ENCODE measurements at regions not wholly inside any gene's neighbourhood (a gene's known extent, or its start where the extent isn't known, plus 50 kb on each side); places are given as distances from the start of the nearest gene placed in this dataset.
"Not testable (repeated sequence)": the region's sequence is repeated elsewhere in the genome, so short reads cannot be mapped to it uniquely, and the experiment has no call there.

- DNase-seq = peak; percentile 54
These were observed 309.2 kb upstream of the SPTLC3 start for GRCh38 chr20:12699374-12700228.

DNA sequence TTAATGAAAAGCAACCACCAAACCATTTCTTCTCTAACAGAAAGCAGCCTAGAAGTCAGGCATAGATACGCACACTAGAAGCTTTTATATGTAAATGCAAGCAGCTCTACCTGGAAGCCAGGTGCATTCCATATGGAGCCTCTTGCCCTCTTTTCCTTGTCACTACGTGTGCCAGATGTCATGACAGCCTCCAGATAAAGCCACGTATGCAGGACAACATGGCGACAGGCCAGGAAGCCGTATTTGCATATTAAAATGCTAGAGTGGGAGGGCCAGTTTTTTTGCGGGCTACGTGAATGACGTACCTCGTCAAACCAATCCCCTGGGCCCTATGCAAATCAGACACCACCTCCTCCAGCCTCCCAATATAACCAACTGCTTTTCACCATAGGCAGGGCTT, 308.1 kb upstream of the SPTLC3 start:
- DNase-seq = no peak

GRCh38 chr20:12702312-12702711, 306.5 kb upstream of the SPTLC3 start:
- DNase-seq = no peak

DNA sequence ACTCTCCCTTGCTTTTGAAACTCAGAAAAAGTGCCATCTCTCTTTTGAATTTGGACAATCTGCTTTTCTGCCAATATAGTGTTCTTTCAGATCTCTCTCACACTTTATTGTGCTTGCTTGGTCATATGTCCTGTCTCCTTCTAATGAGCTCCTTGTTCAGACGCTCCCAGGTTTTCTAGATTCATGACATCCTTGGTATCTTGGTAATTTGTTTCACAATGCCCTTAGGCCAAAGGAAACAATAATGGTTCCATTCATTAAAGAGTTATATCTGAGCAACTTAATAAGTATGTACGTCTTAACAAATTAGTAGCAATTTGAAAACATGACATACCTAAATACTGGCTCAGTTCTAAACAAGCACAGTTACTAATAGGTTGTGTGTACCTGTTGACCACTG, 293.4 kb upstream of the SPTLC3 start:
- no peak for DNase-seq

GRCh38 chr20:12715991-12716680, 292.6 kb upstream of the SPTLC3 start:
- DNase-seq = no peak

DNA sequence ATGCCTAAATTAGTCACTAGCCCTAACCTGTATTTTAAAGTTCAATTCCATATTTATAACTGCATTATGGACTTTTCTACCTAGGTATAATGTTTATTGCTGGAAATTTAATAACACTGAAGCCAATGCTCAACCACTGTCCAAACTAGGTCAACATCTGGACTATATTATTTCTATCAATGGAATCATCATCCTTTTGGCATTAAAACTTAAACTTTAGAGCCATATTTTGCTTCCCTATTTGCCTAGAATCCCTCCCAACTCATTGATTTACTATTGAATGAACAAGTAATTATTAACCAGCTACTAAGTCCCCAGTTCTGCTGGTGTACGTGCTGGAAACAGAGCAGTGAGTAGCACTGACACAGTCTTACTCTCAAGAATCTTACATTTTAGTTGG, 291.7 kb upstream of the SPTLC3 start:
- no peak for DNase-seq

GRCh38 chr20:12718619-12719018, 290.2 kb upstream of the SPTLC3 start:
- no peak for DNase-seq

DNA sequence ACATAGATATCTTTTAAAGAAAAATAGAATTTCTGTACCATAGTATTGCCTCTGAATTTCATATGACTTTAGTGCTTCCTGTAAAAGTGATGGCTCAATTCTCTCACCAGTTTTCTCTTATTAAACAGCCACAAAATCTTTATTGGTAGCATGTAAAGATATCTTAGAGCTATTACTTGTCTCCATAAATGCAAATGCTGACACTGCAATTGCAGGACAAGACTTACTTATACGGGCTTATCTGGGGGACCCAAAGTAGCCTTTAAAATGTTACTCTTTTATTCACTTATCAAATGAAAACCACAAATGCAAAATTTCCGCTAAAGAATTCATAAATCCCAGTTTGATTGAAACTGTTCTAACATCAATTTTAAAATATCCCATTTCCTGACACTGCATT, 287.1 kb upstream of the SPTLC3 start:
- no peak for DNase-seq

- no peak for DNase-seq
These were observed 286.7 kb upstream of the SPTLC3 start for GRCh38 chr20:12722091-12722490.

- DNase-seq = no peak
These were observed 285.0 kb upstream of the SPTLC3 start for GRCh38 chr20:12723811-12724210.

DNA sequence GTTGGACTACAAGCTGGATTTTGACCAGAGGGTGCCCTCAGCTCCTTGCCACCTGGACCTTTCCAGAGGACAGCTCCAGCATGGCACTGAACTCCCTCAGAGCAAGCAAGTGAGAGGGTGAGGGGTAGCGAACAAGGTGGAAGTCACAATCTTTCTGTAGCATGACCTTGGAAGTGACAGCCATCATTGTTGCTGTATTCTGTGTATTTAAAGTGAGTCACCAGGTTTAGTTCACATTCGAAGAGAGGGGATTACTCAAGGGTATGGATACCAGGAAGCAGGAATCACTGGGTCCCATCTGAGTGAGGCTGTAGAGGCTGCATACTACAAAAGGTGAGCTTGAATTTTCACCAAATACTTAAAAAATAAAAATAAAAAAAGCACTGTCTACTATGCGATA, 280.0 kb upstream of the SPTLC3 start:
- DNase-seq = no peak

GRCh38 chr20:12729326-12729725, 279.4 kb upstream of the SPTLC3 start:
- DNase-seq = no peak

GRCh38 chr20:12733811-12734210, 275.0 kb upstream of the SPTLC3 start:
- DNase-seq = no peak

DNA sequence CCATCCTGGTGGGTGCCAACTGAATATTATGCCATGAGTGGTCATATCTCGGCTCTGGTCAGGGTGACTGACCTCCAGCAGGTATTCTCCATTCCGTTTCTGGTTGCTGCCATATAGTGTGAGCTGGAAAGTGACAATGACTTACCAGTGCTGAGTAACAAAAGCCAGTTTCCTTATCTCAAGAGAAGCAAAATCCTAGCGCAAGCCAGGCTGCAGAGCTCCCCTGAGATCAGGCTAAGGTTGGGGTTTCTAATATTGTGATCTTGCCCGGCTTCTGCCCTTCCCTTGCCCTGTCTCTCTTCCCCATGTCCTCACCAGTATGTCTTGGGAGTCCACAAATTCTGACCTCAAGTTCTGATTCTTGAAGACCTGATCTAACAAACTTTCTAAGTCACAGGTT, 271.3 kb upstream of the SPTLC3 start:
- no peak for DNase-seq

DNA sequence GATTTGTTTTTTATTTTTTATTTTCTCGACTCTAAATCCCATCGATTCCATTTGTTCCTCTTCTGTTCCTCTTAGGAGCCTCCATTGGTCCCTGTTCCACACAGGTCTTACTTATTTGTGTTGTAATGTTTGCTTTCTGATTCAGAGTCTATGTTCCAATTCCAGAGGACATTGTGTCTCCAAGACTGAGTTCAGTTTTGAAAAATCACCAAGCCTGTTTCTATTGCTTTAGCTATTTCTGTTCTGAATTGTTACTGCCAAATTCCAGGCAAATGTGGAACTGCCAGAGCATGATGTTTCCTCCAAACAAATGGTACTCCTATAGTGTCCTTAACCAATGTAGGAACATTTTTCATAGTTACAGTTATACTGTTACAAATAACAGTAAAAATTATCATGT, 270.9 kb upstream of the SPTLC3 start:
- no peak for DNase-seq

DNA sequence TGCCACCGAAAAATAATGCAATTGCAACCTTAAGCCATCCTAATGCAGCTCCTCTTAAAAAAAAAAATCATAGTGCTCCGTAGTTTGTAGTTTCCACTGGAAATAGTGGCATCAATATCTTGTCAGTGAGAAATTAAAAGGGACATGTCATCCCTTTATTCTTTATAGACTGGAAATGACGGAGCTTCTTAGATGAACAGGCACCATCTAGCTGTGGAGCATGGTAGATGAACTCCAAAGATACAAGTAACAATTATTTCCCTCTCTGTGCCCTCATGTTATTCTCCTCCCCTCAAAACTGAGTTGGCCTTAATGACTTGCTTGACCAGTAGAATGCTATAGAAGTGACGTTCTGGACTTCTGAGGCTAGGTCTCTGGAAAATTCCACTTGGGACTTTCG, 268.1 kb upstream of the SPTLC3 start:
- no peak for DNase-seq

- DNase-seq = no peak
These were observed 264.7 kb upstream of the SPTLC3 start for GRCh38 chr20:12744037-12744436.

GRCh38 chr20:12748359-12748994, 260.3 kb upstream of the SPTLC3 start:
- DNase-seq = no peak

DNA sequence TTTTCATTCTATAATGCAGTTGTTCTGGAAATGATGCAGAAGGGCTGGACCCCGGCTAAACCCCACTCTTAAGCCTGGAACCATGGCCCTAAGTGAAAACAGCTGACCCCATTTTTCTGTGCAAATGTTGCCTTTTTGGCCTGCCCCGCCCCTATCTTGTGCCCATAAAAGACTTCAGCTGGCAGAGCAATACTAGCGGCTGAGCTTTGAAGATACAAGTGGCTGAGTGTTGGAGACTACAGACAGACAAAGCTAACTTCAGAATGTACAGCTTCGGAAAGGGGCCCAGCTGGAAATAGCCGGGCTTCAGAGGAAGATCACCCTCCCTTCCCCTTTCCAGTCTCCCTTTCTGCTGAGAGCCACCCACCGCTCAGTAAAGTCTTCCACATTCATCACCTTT, 258.6 kb upstream of the SPTLC3 start:
- DNase-seq = no peak

GRCh38 chr20:12752900-12753693, 255.7 kb upstream of the SPTLC3 start:
- not testable (repeated sequence) for DNase-seq

GRCh38 chr20:12753742-12754141, 255.0 kb upstream of the SPTLC3 start:
- not testable (repeated sequence) for DNase-seq

DNA sequence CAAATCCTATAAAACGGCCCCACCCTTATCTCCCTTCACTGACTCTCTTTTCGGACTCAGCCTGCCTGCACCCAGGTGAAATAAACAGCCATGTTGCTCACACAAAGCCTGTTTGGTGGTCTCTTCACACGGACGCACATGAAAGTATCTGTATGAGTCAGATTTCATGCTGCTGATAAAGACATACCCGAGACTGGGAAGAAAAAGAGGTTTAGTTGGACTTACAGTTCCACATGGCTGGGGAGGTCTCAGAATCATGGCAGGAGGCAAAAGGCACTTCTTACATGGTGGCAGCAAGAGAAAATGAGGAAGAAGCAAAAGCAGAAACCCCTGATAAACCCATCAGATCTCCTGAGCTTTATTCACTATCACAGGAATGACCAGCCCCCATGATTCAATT, 249.3 kb upstream of the SPTLC3 start:
- DNase-seq = not testable (repeated sequence)

- peak; percentile 33 for DNase-seq
These were observed 246.0 kb upstream of the SPTLC3 start for GRCh38 chr20:12762725-12763124.

Measured in NCI-H748 treated with DMSO at 0.1 percent for 48 hours (cell line).